ENCODE measurements at regions not wholly inside any gene's neighbourhood (a gene's known extent, or its start where the extent isn't known, plus 50 kb on each side); places are given as distances from the start of the nearest gene placed in this dataset.
A peak's percentile ranks its signal among the peaks of the same experiment; 100 is the strongest.

GRCh38 chr6:87791485-87791884, 89.5 kb upstream of the AKIRIN2 start:
- H3K27me3 ChIP-seq (replicated peaks; ENCODE audit: insufficient read depth), result no peaks in the 10 kb centered on the region
- no peak for TF ChIP-seq EZH2phosphoT487 (IDR thresholded peaks at IDR 0.05; ENCODE audit: insufficient read depth, low read depth)
- TF ChIP-seq EZH2 (IDR thresholded peaks at IDR 0.05; ENCODE audit: insufficient read depth, poor library complexity, severe bottlenecking), result no peak
- no peaks in the 10 kb centered on the region for H3K79me2 ChIP-seq (ENCODE audit: insufficient read depth)
- H3K4me2 ChIP-seq (ENCODE audit: unreplicated experiment), result no peak overlapping the region
- H3K36me3 ChIP-seq (ENCODE audit: low read depth), result no peaks in the 10 kb centered on the region
- no peak overlapping the region for H2AFZ ChIP-seq
- in situ Hi-C loops (cut with MboI), result no loop called here
- H3F3A ChIP-seq (ENCODE audit: insufficient read depth), result peaks cover 5% of the 10 kb centered on the region; the same call in 1 of the 2 replicates
- no peak overlapping the region for H3K27ac ChIP-seq
- H3K9me2 ChIP-seq (ENCODE audit: insufficient read depth), result no peaks in the 10 kb centered on the region
- no peaks in the 10 kb centered on the region for H3K9me3 ChIP-seq (ENCODE audit: low read depth)
- H4K20me1 ChIP-seq (ENCODE audit: insufficient read depth), result no peaks in the 10 kb centered on the region
- no peak for DNase-seq
- no peak overlapping the region for H3K4me3 ChIP-seq
- peaks cover 18% of the 10 kb centered on the region for H3K4me1 ChIP-seq (ENCODE audit: insufficient read depth)
- 92 to 94% methylated on average over 3 to 6 of the region's 6 CpGs for WGBS, 2 experiments (ENCODE audit: low coverage in 1 of 2, low lambda C conversion rate in 2 of 2, missing lambda C conversion rate in 2 of 2)
- H3K9ac ChIP-seq, result no peak overlapping the region

DNA sequence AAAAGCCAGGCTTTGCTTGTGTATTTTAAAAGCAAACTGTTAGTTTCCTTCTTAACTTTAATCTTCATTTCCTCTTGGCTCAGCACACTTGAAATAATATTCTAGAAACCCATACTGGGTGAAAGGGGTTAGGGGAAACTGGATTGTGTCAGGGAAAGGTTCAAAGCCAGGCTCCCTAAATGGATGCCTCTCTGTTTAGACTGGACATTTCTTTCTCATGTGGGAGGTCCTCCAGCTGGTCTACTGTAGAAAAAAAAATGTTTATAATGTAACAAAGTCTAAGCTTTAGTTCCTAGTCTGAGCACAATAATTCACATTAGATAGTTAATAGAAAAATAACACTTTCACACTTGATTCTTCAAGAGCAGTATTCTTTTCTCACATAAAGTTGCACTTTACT, 89.0 kb upstream of the AKIRIN2 start:
- Histone ChIP-seq H3F3A (ENCODE audit: insufficient read depth) (peaks cover 5% of the 10 kb centered on the region; the same call in 1 of the 2 replicates), H3K9me3 (ENCODE audit: low read depth) (no peaks in the 10 kb centered on the region), H3K27ac (no peak overlapping the region), H4K20me1 (ENCODE audit: insufficient read depth) (no peaks in the 10 kb centered on the region), H3K4me3 (no peak overlapping the region), H3K4me2 (ENCODE audit: unreplicated experiment) (no peak overlapping the region), H3K9me2 (ENCODE audit: insufficient read depth) (no peaks in the 10 kb centered on the region), H3K4me1 (ENCODE audit: insufficient read depth) (peaks cover 18% of the 10 kb centered on the region), H3K9ac (no peak overlapping the region), H3K27me3 (replicated peaks; ENCODE audit: insufficient read depth) (no peaks in the 10 kb centered on the region), H3K79me2 (ENCODE audit: insufficient read depth) (no peaks in the 10 kb centered on the region), H2AFZ (no peak overlapping the region), H3K36me3 (ENCODE audit: low read depth) (no peaks in the 10 kb centered on the region)
- no peak for TF ChIP-seq EZH2 (IDR thresholded peaks at IDR 0.05; ENCODE audit: insufficient read depth, poor library complexity, severe bottlenecking)
- no peak for TF ChIP-seq EZH2phosphoT487 (IDR thresholded peaks at IDR 0.05; ENCODE audit: insufficient read depth, low read depth)
- in situ Hi-C loops (cut with MboI), result no loop called here
- no peak for DNase-seq

DNA sequence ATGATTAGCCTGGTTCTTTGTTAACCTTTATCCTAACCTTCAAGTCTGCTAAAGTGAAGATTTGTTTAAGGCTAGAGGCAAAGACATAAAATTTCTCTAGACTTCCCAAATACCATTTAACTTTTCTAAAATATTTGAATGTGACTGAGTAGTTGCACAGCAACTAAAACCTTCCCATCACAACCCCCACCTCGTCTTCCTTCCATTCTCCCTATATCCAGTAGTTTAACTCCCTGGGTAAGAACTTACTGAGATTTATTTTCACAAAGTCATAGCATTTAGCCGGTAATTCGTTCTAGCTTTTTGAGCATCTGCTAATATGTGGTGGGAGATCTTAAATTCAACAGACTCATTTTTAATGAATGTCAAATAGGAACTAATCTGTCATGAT, 87.9 kb upstream of the AKIRIN2 start:
- 0 out of 2 replicates have a peak overlapping the region, but pooled peaks have one; percentile 2 for H2AFZ ChIP-seq
- no peaks in the 10 kb centered on the region for H3K27me3 ChIP-seq (replicated peaks; ENCODE audit: insufficient read depth)
- peak overlapping the region; percentile 26; the same call in 1 of the 2 replicates for H3K9ac ChIP-seq
- H3K9me2 ChIP-seq (ENCODE audit: insufficient read depth), result no peaks in the 10 kb centered on the region
- H3F3A ChIP-seq (ENCODE audit: insufficient read depth), result peaks cover 5% of the 10 kb centered on the region; the same call in 1 of the 2 replicates
- H3K4me2 ChIP-seq (ENCODE audit: unreplicated experiment), result peak overlapping the region; percentile 50
- DNase-seq, result no peak
- H4K20me1 ChIP-seq (ENCODE audit: insufficient read depth), result no peaks in the 10 kb centered on the region
- no peaks in the 10 kb centered on the region for H3K79me2 ChIP-seq (ENCODE audit: insufficient read depth)
- no peak for TF ChIP-seq EZH2 (IDR thresholded peaks at IDR 0.05; ENCODE audit: insufficient read depth, poor library complexity, severe bottlenecking)
- no peak for TF ChIP-seq EZH2phosphoT487 (IDR thresholded peaks at IDR 0.05; ENCODE audit: insufficient read depth, low read depth)
- WGBS, 2 experiments (ENCODE audit: low coverage in 1 of 2, low lambda C conversion rate in 2 of 2, missing lambda C conversion rate in 2 of 2), result 90 to 93% methylated on average over 3 of the region's 3 CpGs
- H3K9me3 ChIP-seq (ENCODE audit: low read depth), result no peaks in the 10 kb centered on the region
- H3K4me3 ChIP-seq, result no peak overlapping the region
- in situ Hi-C loops (cut with MboI), result no loop called here
- H3K27ac ChIP-seq, result peak overlapping the region; percentile 71
- peaks cover 18% of the 10 kb centered on the region for H3K4me1 ChIP-seq (ENCODE audit: insufficient read depth)
- H3K36me3 ChIP-seq (ENCODE audit: low read depth), result no peaks in the 10 kb centered on the region

DNA sequence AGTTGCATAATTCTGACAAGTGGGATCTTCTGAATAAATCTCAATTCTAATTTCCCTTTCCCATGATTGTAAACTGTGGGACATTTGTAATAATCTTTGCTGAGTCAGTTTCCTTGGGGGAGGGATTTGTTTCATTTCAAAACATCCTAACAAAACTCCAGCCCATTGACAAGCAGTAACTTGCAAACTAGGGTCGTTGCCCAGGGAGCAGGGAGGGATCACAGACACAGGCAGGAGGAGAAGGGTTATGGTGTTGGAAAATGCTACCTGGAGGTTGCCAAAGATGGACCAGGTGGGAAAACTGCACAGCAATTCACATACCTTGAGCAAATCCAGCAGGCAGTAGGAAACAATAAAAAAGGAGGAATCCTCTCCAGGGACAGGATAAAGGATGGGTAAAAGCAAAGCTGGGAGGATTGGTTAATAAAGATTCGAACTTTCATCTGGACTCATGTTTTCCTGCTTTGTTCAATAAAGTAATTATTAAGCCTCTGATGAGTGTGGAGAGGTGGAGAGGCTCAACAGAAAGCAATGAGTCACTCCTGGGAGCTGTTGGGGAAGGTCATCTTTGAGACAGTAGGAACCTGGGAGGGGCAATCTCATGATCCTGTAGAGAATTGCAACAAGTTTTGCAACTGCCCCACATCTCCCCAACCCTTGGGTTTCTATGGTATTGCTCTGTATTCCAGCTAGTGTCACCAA, 87.3 kb upstream of the AKIRIN2 start:
- no peaks in the 10 kb centered on the region for H3K27me3 ChIP-seq (replicated peaks; ENCODE audit: insufficient read depth)
- H3K36me3 ChIP-seq (ENCODE audit: low read depth), result no peaks in the 10 kb centered on the region
- peaks cover 18% of the 10 kb centered on the region for H3K4me1 ChIP-seq (ENCODE audit: insufficient read depth)
- no peaks in the 10 kb centered on the region for H3K79me2 ChIP-seq (ENCODE audit: insufficient read depth)
- H3K9me3 ChIP-seq (ENCODE audit: low read depth), result no peaks in the 10 kb centered on the region
- H3K9ac ChIP-seq, result peak overlapping the region; percentile 54
- 29 to 31% methylated on average over 2 of the region's 2 CpGs for WGBS, 2 experiments (ENCODE audit: low coverage in 1 of 2, low lambda C conversion rate in 2 of 2, missing lambda C conversion rate in 2 of 2)
- no peak for TF ChIP-seq EZH2phosphoT487 (IDR thresholded peaks at IDR 0.05; ENCODE audit: insufficient read depth, low read depth)
- TF ChIP-seq EZH2 (IDR thresholded peaks at IDR 0.05; ENCODE audit: insufficient read depth, poor library complexity, severe bottlenecking), result no peak
- peak overlapping the region; percentile 68 for H2AFZ ChIP-seq
- no peaks in the 10 kb centered on the region for H4K20me1 ChIP-seq (ENCODE audit: insufficient read depth)
- H3K9me2 ChIP-seq (ENCODE audit: insufficient read depth), result no peaks in the 10 kb centered on the region
- peaks cover 5% of the 10 kb centered on the region; the same call in 1 of the 2 replicates for H3F3A ChIP-seq (ENCODE audit: insufficient read depth)
- peak; percentile 89 for DNase-seq
- peak overlapping the region; percentile 71 for H3K27ac ChIP-seq
- in situ Hi-C loops (cut with MboI), result no loop called here
- H3K4me2 ChIP-seq (ENCODE audit: unreplicated experiment), result peak overlapping the region; percentile 50
- H3K4me3 ChIP-seq, result peak overlapping the region; percentile 33; the same call in 1 of the 2 replicates

Measured in GM23248 (cell line).